Liver (tissue), 8 donors: ENCODE measurements at regions not wholly inside any gene's neighbourhood (a gene's known extent, or its start where the extent isn't known, plus 50 kb on each side); places are given as distances from the start of the nearest gene placed in this dataset.

Experiments used
- DNase-seq: peaks from one replicate; pipeline ENCODE4 v3.0.0-alpha.2; 2017; ENCODE audit warnings: low spot score
- H3K27ac ChIP-seq, 2 donors: one replicate each; pipeline ENCODE4 v1.7.0; 2013; ENCODE audit warnings: inconsistent platforms in 2 of 2, low read length in 2 of 2, control low read depth in 1 of 2, low read depth in 1 of 2, mild to moderate bottlenecking in 1 of 2
- H3K27me3 ChIP-seq, 4 donors: one replicate each; pipeline versions ENCODE4 v1.6.1 to v1.7.0; 2013; ENCODE audit warnings: low read length in 3 of 4, inconsistent platforms in 1 of 4, mild to moderate bottlenecking in 1 of 4, moderate library complexity in 1 of 4; ENCODE audit not compliant: control insufficient read depth in 4 of 4, insufficient read depth in 4 of 4
- H3K36me3 ChIP-seq, 4 donors: one replicate each; pipeline versions ENCODE4 v1.6.1 to v1.7.0; 2013; ENCODE audit warnings: low read length in 3 of 4, mild to moderate bottlenecking in 3 of 4, low read depth in 1 of 4, moderate library complexity in 1 of 4; ENCODE audit not compliant: control insufficient read depth in 4 of 4, insufficient read depth in 3 of 4
- H3K4me1 ChIP-seq, 4 donors: one replicate each; pipeline versions ENCODE4 v1.6.1 to v1.7.0; 2013; ENCODE audit warnings: low read length in 3 of 4, mild to moderate bottlenecking in 3 of 4, moderate library complexity in 1 of 4; ENCODE audit not compliant: control insufficient read depth in 4 of 4, insufficient read depth in 4 of 4
- H3K4me3 ChIP-seq, 3 donors: one replicate each; pipeline versions ENCODE4 v1.6.1 to v1.7.0; 2013; ENCODE audit warnings: low read length in 3 of 3, control low read depth in 1 of 3, low read depth in 1 of 3, mild to moderate bottlenecking in 1 of 3
- H3K9ac ChIP-seq, 2 donors: one replicate each; pipeline ENCODE4 v1.7.0; 2013; ENCODE audit warnings: low read length in 2 of 2, mild to moderate bottlenecking in 2 of 2, moderate library complexity in 2 of 2, control low read depth in 1 of 2, low read depth in 1 of 2
- H3K9me3 ChIP-seq, 4 donors: one replicate each; pipeline versions ENCODE4 v1.6.1 to v1.7.0; 2013; ENCODE audit warnings: low read length in 3 of 4; ENCODE audit not compliant: control insufficient read depth in 4 of 4
- ATF3 ChIP-seq: IDR thresholded peaks from 2 replicates; pipeline ENCODE4 v1.6.1; 2016; ENCODE audit warnings: antibody characterized with exemption
- CTCF ChIP-seq: fragments of 150-350 bp; IDR thresholded peaks from 2 replicates; pipeline ENCODE4 v1.5.1; 2017; ENCODE audit warnings: improper control_type of control experiment, low read depth, low read length; ENCODE audit not compliant: missing input control
- FOXA2 ChIP-seq: IDR thresholded peaks from 2 replicates; pipeline ENCODE4 v1.6.1; 2016; ENCODE audit warnings: antibody characterized with exemption
- GABPA ChIP-seq, 2 donors: IDR thresholded peaks in 1 of 2; conservative IDR thresholded peaks in 1 of 2; 2 replicates each; pipeline ENCODE4 v1.6.1; 2016; ENCODE audit warnings: antibody characterized with exemption in 2 of 2, mild to moderate bottlenecking in 1 of 2, moderate library complexity in 1 of 2
- HNF4A ChIP-seq, 2 donors: conservative IDR thresholded peaks; 2 replicates each; pipeline ENCODE4 v1.6.1; 2016; ENCODE audit warnings: antibody characterized with exemption in 2 of 2, mild to moderate bottlenecking in 2 of 2
- JUND ChIP-seq, 2 donors: IDR thresholded peaks; 2 replicates each; pipeline ENCODE4 v1.6.1; 2016; ENCODE audit warnings: antibody characterized with exemption in 2 of 2
- MAX ChIP-seq: IDR thresholded peaks from 2 replicates; pipeline ENCODE4 v1.6.1; 2016; ENCODE audit warnings: antibody characterized with exemption
- NR2F2 ChIP-seq: IDR thresholded peaks from 2 replicates; pipeline ENCODE4 v1.6.1; 2016; ENCODE audit warnings: antibody characterized with exemption
- SP1 ChIP-seq: IDR thresholded peaks from 2 replicates; pipeline ENCODE4 v1.6.1; 2018; ENCODE audit warnings: antibody characterized with exemption, mild to moderate bottlenecking
- YY1 ChIP-seq: IDR thresholded peaks from 2 replicates; pipeline ENCODE4 v1.6.1; 2016; ENCODE audit warnings: antibody characterized with exemption, mild to moderate bottlenecking
- WGBS: extraction: QIAGEN DNeasy Blood & Tissue Kit; methylation state at CpG from one replicate; pipeline ENCODE4 v1.1.7; 2013; 5-methylcytosine and 5-hydroxymethylcytosine counted together
- donor health status: healthy.
- donor health status: healthy.
- donor health status: healthy.
- donor health status: healthy.
- donor health status: healthy.

GRCh38 chr6:142666599-142667185 is 278.3 kb downstream of the HIVEP2 start:
- no peak overlapping the region for H3K27ac ChIP-seq
- H3K9me3 ChIP-seq, result peaks cover under 1 to 11% (median 3%) of the 10 kb centered on the region in 4 donors
- no peak overlapping the region for H3K4me3 ChIP-seq
- no peak for DNase-seq
- WGBS, result 75% methylated on average over 4 of the region's 4 CpGs
- TF ChIP-seq FOXA2, result no peak
- no peak for TF ChIP-seq NR2F2
- TF ChIP-seq GABPA (IDR thresholded peaks at IDR 0.05 in 1 of 2, conservative IDR thresholded peaks at IDR 0.05 in 1 of 2), result no peak
- TF ChIP-seq JUND (IDR thresholded peaks at IDR 0.05), result no peak
- no peaks in the 10 kb centered on the region for H3K36me3 ChIP-seq
- H3K9ac ChIP-seq, result no peak overlapping the region
- H3K27me3 ChIP-seq, result no peaks in the 10 kb centered on the region
- H3K4me1 ChIP-seq, result peaks cover 0 to 2% (median 0%) of the 10 kb centered on the region in 4 donors

GRCh38 chr6:142669471-142670351 is 275.3 kb downstream of the HIVEP2 start:
- H3K9me3 ChIP-seq, result peaks cover 0 to 2% (median 1%) of the 10 kb centered on the region in 4 donors
- no peak overlapping the region for H3K9ac ChIP-seq
- H3K4me3 ChIP-seq, result no peak overlapping the region
- 69% methylated on average over 4 of the region's 4 CpGs for WGBS
- peaks cover 0 to 2% (median 0%) of the 10 kb centered on the region in 4 donors for H3K4me1 ChIP-seq
- no peak overlapping the region for H3K27ac ChIP-seq
- TF ChIP-seq YY1, result no peak
- TF ChIP-seq CTCF, result no peak
- TF ChIP-seq ATF3, result no peak
- TF ChIP-seq MAX, result no peak
- no peak for DNase-seq
- no peaks in the 10 kb centered on the region for H3K27me3 ChIP-seq
- no peaks in the 10 kb centered on the region for H3K36me3 ChIP-seq

GRCh38 chr6:142671791-142672190 is 273.2 kb downstream of the HIVEP2 start:
- peaks cover 0 to 2% (median 1%) of the 10 kb centered on the region in 4 donors for H3K9me3 ChIP-seq
- H3K4me1 ChIP-seq, result no peaks in the 10 kb centered on the region
- DNase-seq, result no peak
- 70% methylated on average over 1 of the region's 1 CpG for WGBS
- TF ChIP-seq SP1, result no peak
- TF ChIP-seq ATF3, result no peak
- no peak for TF ChIP-seq HNF4A (conservative IDR thresholded peaks at IDR 0.05)
- no peaks in the 10 kb centered on the region for H3K27me3 ChIP-seq
- H3K36me3 ChIP-seq, result no peaks in the 10 kb centered on the region
- no peak overlapping the region for H3K9ac ChIP-seq
- no peak overlapping the region for H3K4me3 ChIP-seq
- no peak overlapping the region for H3K27ac ChIP-seq
